ENCODE measurements at regions not wholly inside any gene's neighbourhood (a gene's known extent, or its start where the extent isn't known, plus 50 kb on each side); places are given as distances from the start of the nearest gene placed in this dataset.

GRCh38 chr10:89937494-89937893, 236.1 kb downstream of the KIF20B start:
- TF ChIP-seq JUN (CRISPR knock-in tag; IDR thresholded peaks at IDR 0.05) = no peak
- TF ChIP-seq NR2C2 (CRISPR knock-in tag; IDR thresholded peaks at IDR 0.05) = no peak
- TF ChIP-seq, protein P1, sequence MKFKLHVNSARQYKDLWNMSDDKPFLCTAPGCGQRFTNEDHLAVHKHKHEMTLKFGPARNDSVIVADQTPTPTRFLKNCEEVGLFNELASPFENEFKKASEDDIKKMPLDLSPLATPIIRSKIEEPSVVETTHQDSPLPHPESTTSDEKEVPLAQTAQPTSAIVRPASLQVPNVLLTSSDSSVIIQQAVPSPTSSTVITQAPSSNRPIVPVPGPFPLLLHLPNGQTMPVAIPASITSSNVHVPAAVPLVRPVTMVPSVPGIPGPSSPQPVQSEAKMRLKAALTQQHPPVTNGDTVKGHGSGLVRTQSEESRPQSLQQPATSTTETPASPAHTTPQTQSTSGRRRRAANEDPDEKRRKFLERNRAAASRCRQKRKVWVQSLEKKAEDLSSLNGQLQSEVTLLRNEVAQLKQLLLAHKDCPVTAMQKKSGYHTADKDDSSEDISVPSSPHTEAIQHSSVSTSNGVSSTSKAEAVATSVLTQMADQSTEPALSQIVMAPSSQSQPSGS (CRISPR knock-in tag; IDR thresholded peaks at IDR 0.05; ENCODE audit: borderline replicate concordance, low read depth) = no peak
- no peak for TF ChIP-seq ZNF121 (CRISPR knock-in tag; IDR thresholded peaks at IDR 0.05)
- TF ChIP-seq TP53 (CRISPR knock-in tag; IDR thresholded peaks at IDR 0.05) = no peak
- no peak for TF ChIP-seq CTCF (IDR thresholded peaks at IDR 0.05)
- no peak for TF ChIP-seq NR3C1 (CRISPR knock-in tag; conservative IDR thresholded peaks at IDR 0.05; ENCODE audit: low read depth)
- TF ChIP-seq HMGA2 (CRISPR knock-in tag; IDR thresholded peaks at IDR 0.05) = no peak
- TF ChIP-seq NFE2L1 (CRISPR knock-in tag; IDR thresholded peaks at IDR 0.05) = no peak
- no peak for TF ChIP-seq ZNF317 (CRISPR knock-in tag; IDR thresholded peaks at IDR 0.05; ENCODE audit: borderline replicate concordance, low read depth)
- no peak for TF ChIP-seq JAZF1 (CRISPR knock-in tag; IDR thresholded peaks at IDR 0.05)

Measured in WTC11 (cell line).